ACC112 (cell line): ENCODE measurements at regions not wholly inside any gene's neighbourhood (a gene's known extent, or its start where the extent isn't known, plus 50 kb on each side); places are given as distances from the start of the nearest gene placed in this dataset.
A peak's percentile ranks its signal among the peaks of the same experiment; 100 is the strongest.

ENCODE experiments used
- H2AFZ ChIP-seq: fragments of 200-600 bp; sonication (generic); one replicate; pipeline ENCODE4 v1.6.0; 2017; ENCODE audit warnings: antibody characterized with exemption, low read length; ENCODE audit not compliant: unreplicated experiment
- H3K27ac ChIP-seq: fragments of 200-600 bp; sonication (generic); 2 replicates; pipeline ENCODE4 v1.5.1; 2014; ENCODE audit warnings: low read depth, mild to moderate bottlenecking, antibody characterized with exemption, low read length, moderate library complexity
- H3K27me3 ChIP-seq: fragments of 200-600 bp; sonication (generic); 2 replicates; pipeline ENCODE4 v1.6.1; 2014; ENCODE audit warnings: mild to moderate bottlenecking, antibody characterized with exemption, low read length, moderate library complexity, mixed read lengths; ENCODE audit not compliant: insufficient read depth
- H3K36me3 ChIP-seq: fragments of 200-600 bp; sonication (generic); 2 replicates; pipeline ENCODE4 v1.6.1; 2016; ENCODE audit warnings: mild to moderate bottlenecking, antibody characterized with exemption, low read length, moderate library complexity, mixed read lengths; ENCODE audit not compliant: insufficient read depth
- H3K4me1 ChIP-seq: fragments of 200-600 bp; sonication (generic); one replicate; pipeline ENCODE4 v1.6.1; 2016; ENCODE audit warnings: low read length, mixed read lengths; ENCODE audit not compliant: insufficient read depth, unreplicated experiment, control insufficient read depth
- H3K4me3 ChIP-seq: fragments of 200-600 bp; sonication (generic); 2 replicates; pipeline ENCODE4 v1.5.1; 2014; ENCODE audit warnings: mild to moderate bottlenecking, low read depth, low read length
- H3K79me2 ChIP-seq: fragments of 200-600 bp; sonication (generic); one replicate; pipeline ENCODE4 v1.6.0; 2016; ENCODE audit warnings: low read length; ENCODE audit not compliant: control insufficient read depth, unreplicated experiment, insufficient read depth

DNA sequence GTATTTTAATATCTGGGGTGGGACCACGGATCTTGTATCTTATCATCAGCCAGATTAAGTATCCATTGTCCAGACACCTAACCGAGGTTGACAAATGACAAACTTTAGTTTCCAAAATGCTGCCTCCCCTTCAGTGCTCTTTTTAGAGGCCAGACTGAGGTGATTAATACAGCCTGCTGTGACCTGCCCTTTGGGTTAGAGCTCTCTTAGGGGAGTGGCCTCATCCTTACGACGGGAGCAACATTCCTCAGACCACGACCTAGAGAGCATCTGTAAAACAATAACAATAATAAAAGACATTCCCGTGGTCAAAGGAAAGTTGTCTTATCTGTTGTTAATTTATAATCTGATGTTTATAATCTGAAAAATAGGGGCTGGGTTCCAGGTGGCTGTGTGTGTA is 405.3 kb downstream of the LPIN1 start:
- Histone ChIP-seq H3K27me3 (no peaks in the 10 kb centered on the region), H3K79me2 (no peaks in the 10 kb centered on the region), H3K27ac (no peak overlapping the region), H3K4me1 (peaks cover 21% of the 10 kb centered on the region), H3K36me3 (no peaks in the 10 kb centered on the region), H2AFZ (no peak overlapping the region), H3K4me3 (no peak overlapping the region)

GRCh38 chr2:12152888-12153287 is 406.5 kb downstream of the LPIN1 start:
- Histone ChIP-seq H3K27me3 (no peaks in the 10 kb centered on the region), H3K79me2 (no peaks in the 10 kb centered on the region), H3K4me3 (no peak overlapping the region), H3K27ac (no peak overlapping the region), H3K36me3 (no peaks in the 10 kb centered on the region), H2AFZ (no peak overlapping the region), H3K4me1 (peaks cover 24% of the 10 kb centered on the region)

DNA sequence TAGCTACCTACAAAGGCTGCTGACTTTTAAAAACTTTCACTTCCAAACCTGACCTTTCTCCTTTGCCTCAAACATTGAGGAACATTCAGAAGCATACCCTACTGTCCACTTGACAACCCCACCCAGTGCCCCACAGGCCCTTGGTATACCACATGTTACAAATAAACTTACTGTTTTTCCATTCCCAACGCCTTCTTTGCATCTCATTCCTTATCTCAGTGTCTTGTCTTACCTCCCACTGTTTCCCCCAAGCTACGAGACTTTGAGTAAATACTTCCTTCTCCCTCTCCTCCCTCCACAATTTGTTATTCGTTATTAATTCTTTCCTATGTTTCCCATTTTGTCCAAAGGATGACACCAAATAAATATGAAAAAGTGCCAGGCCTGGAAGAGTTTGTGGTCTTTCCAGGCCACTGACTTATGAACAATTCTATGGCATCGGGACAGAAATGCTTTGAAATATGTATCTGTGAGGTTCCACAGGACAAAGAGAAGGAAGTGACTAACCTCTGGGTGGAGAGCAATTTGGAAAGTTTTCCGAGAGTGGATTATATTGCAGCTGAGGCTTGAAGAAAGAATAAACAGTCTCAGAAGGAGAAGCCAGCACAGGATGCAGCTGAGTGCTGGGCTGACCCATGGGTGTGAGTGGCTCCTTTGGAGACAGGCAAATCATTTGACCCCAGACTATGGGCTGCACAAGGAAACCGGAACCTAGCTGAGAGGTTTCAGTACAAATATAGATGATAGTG is 409.0 kb downstream of the LPIN1 start:
- H2AFZ ChIP-seq, result peak overlapping the region; percentile 24
- H3K27me3 ChIP-seq, result no peaks in the 10 kb centered on the region
- H3K27ac ChIP-seq, result peak overlapping the region; percentile 62
- no peaks in the 10 kb centered on the region for H3K79me2 ChIP-seq
- H3K4me3 ChIP-seq, result no peak overlapping the region
- no peaks in the 10 kb centered on the region for H3K36me3 ChIP-seq
- H3K4me1 ChIP-seq, result peaks cover 24% of the 10 kb centered on the region

DNA sequence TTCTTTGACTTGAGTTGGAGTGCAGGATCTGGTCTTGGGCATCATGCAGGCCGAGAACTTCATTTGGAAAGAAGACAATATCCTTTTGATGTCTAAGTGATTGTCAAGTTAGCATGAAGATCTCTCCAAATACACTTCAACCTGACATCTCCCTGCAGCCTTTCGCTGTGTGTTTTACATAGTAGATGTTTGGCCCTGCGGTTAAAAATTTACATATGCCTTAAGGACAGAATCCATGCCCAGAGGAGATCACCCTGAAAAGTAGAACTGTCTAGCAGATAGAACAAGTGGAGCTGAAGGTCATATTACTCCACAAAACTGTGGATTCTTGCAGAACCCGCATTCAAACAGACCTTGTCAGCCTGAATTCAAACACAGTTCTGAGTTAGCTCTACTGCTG is 409.9 kb downstream of the LPIN1 start:
- H3K79me2 ChIP-seq, result no peaks in the 10 kb centered on the region
- H3K4me1 ChIP-seq, result peaks cover 24% of the 10 kb centered on the region
- no peaks in the 10 kb centered on the region for H3K27me3 ChIP-seq
- peak overlapping the region; percentile 24 for H2AFZ ChIP-seq
- no peak overlapping the region for H3K4me3 ChIP-seq
- peak overlapping the region; percentile 62 for H3K27ac ChIP-seq
- no peaks in the 10 kb centered on the region for H3K36me3 ChIP-seq

DNA sequence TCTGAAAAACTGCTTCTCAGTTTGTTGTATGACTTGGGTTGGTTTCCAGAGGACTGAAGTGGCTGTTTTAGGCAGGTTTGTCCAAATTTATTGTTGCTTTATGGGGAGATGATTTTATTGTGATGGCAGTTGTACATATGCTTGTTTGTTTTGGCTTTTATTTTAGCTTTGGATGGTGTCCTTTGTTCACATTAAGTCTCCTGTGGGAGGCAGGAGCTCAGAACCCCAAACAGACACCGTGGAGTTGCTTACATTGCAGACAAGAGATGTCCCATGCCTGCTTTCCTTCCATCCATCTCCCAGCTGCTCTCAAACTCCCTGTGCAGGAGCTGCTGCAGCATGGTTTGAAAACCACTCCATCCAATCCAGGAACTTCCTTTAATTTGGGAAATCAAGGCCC is 414.7 kb downstream of the LPIN1 start:
- no peaks in the 10 kb centered on the region for H3K79me2 ChIP-seq
- H3K4me3 ChIP-seq, result no peak overlapping the region
- peaks cover 13% of the 10 kb centered on the region for H3K4me1 ChIP-seq
- H3K36me3 ChIP-seq, result no peaks in the 10 kb centered on the region
- H3K27me3 ChIP-seq, result no peaks in the 10 kb centered on the region
- no peak overlapping the region for H3K27ac ChIP-seq
- no peak overlapping the region for H2AFZ ChIP-seq

GRCh38 chr2:12162269-12163247 is 416.1 kb downstream of the LPIN1 start:
- Histone ChIP-seq H3K4me1 (peaks cover 4% of the 10 kb centered on the region), H2AFZ (no peak overlapping the region), H3K79me2 (no peaks in the 10 kb centered on the region), H3K27me3 (no peaks in the 10 kb centered on the region), H3K4me3 (no peak overlapping the region), H3K36me3 (no peaks in the 10 kb centered on the region), H3K27ac (no peak overlapping the region)

DNA sequence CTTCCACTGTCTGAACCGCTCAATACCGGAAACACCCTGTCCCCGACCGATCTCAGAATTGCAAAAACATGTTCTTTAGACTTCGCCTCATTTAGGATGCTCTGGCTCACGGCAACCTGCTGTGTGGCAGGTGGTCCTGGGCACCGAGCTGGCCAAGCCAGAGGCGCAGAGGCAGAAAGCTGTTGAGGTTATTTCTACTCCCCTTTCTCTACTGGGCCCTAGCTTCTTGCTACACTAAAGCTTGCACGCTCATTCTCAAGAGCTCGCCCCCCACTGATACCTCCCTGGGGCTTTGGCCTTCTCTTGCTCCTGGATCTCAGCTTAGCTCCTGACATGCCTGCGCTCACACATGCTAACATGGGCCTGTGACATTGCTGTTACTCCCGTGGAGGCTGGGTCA is 417.4 kb downstream of the LPIN1 start:
- Histone ChIP-seq H3K4me1 (peaks cover 11% of the 10 kb centered on the region), H3K36me3 (no peaks in the 10 kb centered on the region), H3K27me3 (no peaks in the 10 kb centered on the region), H3K27ac (no peak overlapping the region), H2AFZ (no peak overlapping the region), H3K4me3 (no peak overlapping the region), H3K79me2 (no peaks in the 10 kb centered on the region)

DNA sequence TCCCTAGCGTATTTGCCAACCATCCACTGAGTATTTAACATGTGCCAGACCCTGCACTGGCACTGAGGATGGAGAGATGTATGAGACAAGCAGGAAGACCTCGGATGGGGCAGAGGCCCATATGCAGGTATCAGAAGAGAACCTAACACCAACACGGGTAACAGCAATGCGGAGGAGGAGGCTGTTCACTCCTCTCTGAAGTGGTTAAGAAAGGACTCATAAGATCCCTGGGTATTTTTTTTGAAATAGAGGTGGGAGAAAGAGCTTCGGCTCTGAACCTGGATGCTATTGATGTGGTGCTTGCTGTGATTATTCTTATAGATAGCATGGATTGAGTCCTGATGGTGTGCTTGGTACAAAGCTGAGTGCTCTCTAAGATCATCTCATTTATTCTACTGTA is 418.3 kb downstream of the LPIN1 start:
- no peak overlapping the region for H3K27ac ChIP-seq
- no peak overlapping the region for H2AFZ ChIP-seq
- H3K27me3 ChIP-seq, result no peaks in the 10 kb centered on the region
- no peaks in the 10 kb centered on the region for H3K36me3 ChIP-seq
- no peak overlapping the region for H3K4me3 ChIP-seq
- H3K79me2 ChIP-seq, result no peaks in the 10 kb centered on the region
- peaks cover 19% of the 10 kb centered on the region for H3K4me1 ChIP-seq

DNA sequence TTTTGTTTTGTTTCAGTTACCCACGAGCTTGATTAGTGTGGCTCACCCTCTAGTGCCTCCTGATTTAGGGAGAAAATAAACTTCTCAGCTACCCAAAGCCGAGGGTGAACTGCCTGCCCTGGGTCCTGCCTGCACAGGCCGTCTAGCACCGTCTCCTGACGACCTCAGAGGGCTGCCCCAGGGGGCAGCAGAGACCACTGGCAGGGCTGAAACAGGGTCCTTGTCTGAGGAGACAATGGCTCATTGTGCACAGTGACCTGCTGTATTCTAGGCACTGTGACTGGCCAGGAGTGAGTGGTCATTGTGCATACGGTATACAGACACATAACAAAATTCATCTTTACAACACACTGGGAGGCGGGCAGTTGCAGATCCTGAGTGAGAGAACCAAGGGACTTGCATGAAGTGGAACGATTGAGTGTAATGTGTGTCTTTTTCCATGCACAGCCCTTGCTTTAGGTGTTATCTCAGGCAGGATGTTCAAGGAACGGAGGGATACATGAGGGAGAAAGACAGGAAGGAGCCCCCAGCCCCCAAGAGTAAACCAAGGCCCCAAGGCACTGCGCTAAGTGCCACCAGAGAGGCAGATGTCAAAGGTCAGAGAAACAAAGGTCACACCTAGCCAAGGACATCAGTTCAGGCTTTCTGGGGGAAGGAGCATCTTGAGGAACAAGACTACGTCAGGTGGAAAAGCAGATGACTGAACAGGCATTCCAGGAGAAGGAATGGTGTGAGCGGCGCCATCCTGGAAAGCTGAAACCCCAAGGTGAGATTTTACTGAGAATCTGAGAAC is 421.3 kb downstream of the LPIN1 start:
- no peak overlapping the region for H2AFZ ChIP-seq
- peaks cover 29% of the 10 kb centered on the region for H3K4me1 ChIP-seq
- no peak overlapping the region for H3K27ac ChIP-seq
- H3K36me3 ChIP-seq, result no peaks in the 10 kb centered on the region
- no peaks in the 10 kb centered on the region for H3K79me2 ChIP-seq
- H3K4me3 ChIP-seq, result no peak overlapping the region
- no peaks in the 10 kb centered on the region for H3K27me3 ChIP-seq

DNA sequence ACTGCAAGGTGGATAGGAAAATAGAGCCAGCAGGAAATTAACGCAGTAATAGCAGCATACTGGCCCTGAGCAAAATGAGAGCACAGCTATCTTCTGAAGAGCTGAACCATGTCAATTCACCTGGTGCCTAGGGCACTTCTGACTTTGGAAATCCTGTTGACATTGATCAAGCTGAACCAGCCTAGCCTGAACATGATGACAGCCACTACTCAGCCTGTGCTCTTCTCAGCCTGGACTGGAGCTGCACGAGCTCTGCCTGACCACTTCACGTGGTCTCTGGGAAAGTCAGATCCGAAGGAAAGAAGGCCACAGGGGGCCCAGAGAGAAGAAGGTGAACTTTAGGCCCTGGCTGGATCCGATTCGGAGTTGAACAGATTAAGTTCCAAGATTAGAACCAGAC is 421.9 kb downstream of the LPIN1 start:
- Histone ChIP-seq H3K79me2 (no peaks in the 10 kb centered on the region), H3K27ac (peak overlapping the region; percentile 99)

More for the DNA sequence above, 421.9 kb downstream of the LPIN1 start:
- Histone ChIP-seq H3K4me1 (peaks cover 29% of the 10 kb centered on the region), H2AFZ (peak overlapping the region; percentile 14), H3K27me3 (no peaks in the 10 kb centered on the region), H3K36me3 (no peaks in the 10 kb centered on the region), H3K4me3 (no peak overlapping the region)
